CD14-positive monocyte (primary cell): ENCODE measurements at regions not wholly inside any gene's neighbourhood (a gene's known extent, or its start where the extent isn't known, plus 50 kb on each side); places are given as distances from the start of the nearest gene placed in this dataset.

ENCODE experiments used
- DNase-seq, 3 donors: peaks; one replicate each; pipeline ENCODE4 v3.0.0-alpha.2; 2011 to 2022
- H2AFZ ChIP-seq: 2 replicates; pipeline ENCODE4 v1.6.0; 2012; ENCODE audit warnings: mild to moderate bottlenecking, low read depth, low read length, inconsistent platforms; ENCODE audit not compliant: insufficient read depth, poor library complexity, severe bottlenecking
- H3K27ac ChIP-seq, 2 donors: 1 replicate in 1 of 2; 2 replicates in 1 of 2; pipeline ENCODE4 v1.5.1; 2012 to 2013; ENCODE audit warnings: low read length in 2 of 2, control low read depth in 1 of 2, inconsistent platforms in 1 of 2, low read depth in 1 of 2, mild to moderate bottlenecking in 1 of 2
- H3K27me3 ChIP-seq, 2 donors: one replicate each; pipeline versions ENCODE4 v1.6.0 to v1.6.1; 2011 to 2013; ENCODE audit warnings: low read length in 2 of 2; ENCODE audit not compliant: control insufficient read depth in 2 of 2, insufficient read depth in 2 of 2
- H3K36me3 ChIP-seq, 2 donors: replicated peaks in 1 of 2; 1 replicate in 1 of 2; 2 replicates in 1 of 2; pipeline versions ENCODE4 v1.5.1 to v1.6.1; 2012 to 2013; ENCODE audit warnings: low read length in 2 of 2, control low read depth in 1 of 2, inconsistent platforms in 1 of 2, mild to moderate bottlenecking in 1 of 2; ENCODE audit not compliant: insufficient read depth in 2 of 2, control insufficient read depth in 1 of 2
- H3K4me1 ChIP-seq, 2 donors: 1 replicate in 1 of 2; 2 replicates in 1 of 2; pipeline versions ENCODE4 v1.5.1 to v1.6.1; 2012 to 2013; ENCODE audit warnings: low read length in 2 of 2, control low read depth in 1 of 2, inconsistent platforms in 1 of 2, mild to moderate bottlenecking in 1 of 2, moderate library complexity in 1 of 2; ENCODE audit not compliant: insufficient read depth in 2 of 2, control insufficient read depth in 1 of 2
- H3K4me2 ChIP-seq: replicated peaks from 2 replicates; pipeline ENCODE3; 2012; ENCODE audit warnings: low read length, moderate library complexity, mild to moderate bottlenecking; ENCODE audit not compliant: poor library complexity, severe bottlenecking; ENCODE audit errors: extremely low read depth
- H3K4me3 ChIP-seq, 3 experiments: fragments of 200-600 bp in 1 of 3; sonication (generic) in 1 of 3; replicated peaks in 1 of 3; 1 replicate in 2 of 3; 2 replicates in 1 of 3; pipeline ENCODE4 v1.5.1; 2011 to 2013; ENCODE audit warnings: low read length in 3 of 3, mild to moderate bottlenecking in 3 of 3, control low read depth in 2 of 3, low read depth in 2 of 3, inconsistent platforms in 1 of 3, moderate library complexity in 1 of 3
- H3K79me2 ChIP-seq: 2 replicates; pipeline ENCODE4 v1.6.0; 2012; ENCODE audit warnings: mild to moderate bottlenecking, control low read depth, inconsistent platforms, low read length, moderate library complexity; ENCODE audit not compliant: insufficient read depth
- H3K9ac ChIP-seq: 2 replicates; pipeline ENCODE4 v1.6.0; 2017; ENCODE audit warnings: low read length, mild to moderate bottlenecking; ENCODE audit not compliant: insufficient read depth, poor library complexity, severe bottlenecking
- H3K9me3 ChIP-seq, 2 donors: replicated peaks in 1 of 2; 1 replicate in 1 of 2; 2 replicates in 1 of 2; pipeline versions ENCODE4 v1.5.1 to v1.6.1; 2012 to 2013; ENCODE audit warnings: low read length in 2 of 2, control low read depth in 1 of 2; ENCODE audit not compliant: control insufficient read depth in 1 of 2, insufficient read depth in 1 of 2
- H4K20me1 ChIP-seq: 2 replicates; pipeline ENCODE4 v1.6.0; 2012; ENCODE audit warnings: mild to moderate bottlenecking, low read length, control low read depth, moderate library complexity; ENCODE audit not compliant: insufficient read depth
- H3K27ac Mint-ChIP-seq, 7 donors: one replicate each; pipeline ENCODE4 v1.8.0; 2020; ENCODE audit warnings: mild to moderate bottlenecking in 7 of 7, mixed read lengths in 7 of 7, moderate library complexity in 6 of 7, inconsistent platforms in 2 of 7
- H3K27me3 Mint-ChIP-seq, 3 donors: one replicate each; pipeline ENCODE4 v1.8.0; 2021 to 2022; ENCODE audit warnings: low read depth in 3 of 3, mild to moderate bottlenecking in 3 of 3, mixed read lengths in 3 of 3, moderate library complexity in 3 of 3, inconsistent platforms in 1 of 3
- H3K36me3 Mint-ChIP-seq, 2 donors: one replicate each; pipeline ENCODE4 v1.8.0; 2020; ENCODE audit warnings: mixed read lengths in 2 of 2, inconsistent platforms in 1 of 2, mild to moderate bottlenecking in 1 of 2
- H3K4me1 Mint-ChIP-seq: one replicate; pipeline ENCODE4 v1.8.0; 2020; ENCODE audit warnings: mild to moderate bottlenecking, mixed read lengths
- H3K4me3 Mint-ChIP-seq, 2 donors: one replicate each; pipeline ENCODE4 v1.8.0; 2020; ENCODE audit warnings: mild to moderate bottlenecking in 2 of 2, mixed read lengths in 2 of 2, moderate library complexity in 1 of 2
- H3K9me3 Mint-ChIP-seq, 7 donors: one replicate each; pipeline ENCODE4 v1.8.0; 2020 to 2022; ENCODE audit warnings: mixed read lengths in 7 of 7, mild to moderate bottlenecking in 6 of 7, moderate library complexity in 6 of 7, inconsistent platforms in 2 of 7
- WGBS: methylation state at CpG from one replicate; pipeline ENCODE4 v1.1.5; 2013; ENCODE audit warnings: missing lambda C conversion rate; ENCODE audit not compliant: insufficient coverage; 5-methylcytosine and 5-hydroxymethylcytosine counted together
- intact Hi-C, 2 donors: fragments of 100-400 bp; cut with micrococcal nuclease; formaldehyde crosslinking; loops; one replicate each; pipeline versions ENCODE4 v1.15.0 to v1.15.1; 2023
- TF ChIP-seq, protein P1 (sequence below): fragments of 200-600 bp; IDR thresholded peaks from one replicate; pipeline ENCODE4 v1.8.0; 2022; ENCODE audit warnings: antibody characterized with exemption, mild to moderate bottlenecking

- DNase-seq = peak; percentile 4 to 22 (median 10)
- Mint-ChIP-seq H3K27ac (no peak overlapping the region), H3K4me3 (no peak overlapping the region), H3K9me3 (peaks cover 0 to 6% (median 2%) of the 10 kb centered on the region in 7 donors), H3K27me3 (peaks cover 0 to 1% (median 0%) of the 10 kb centered on the region in 3 donors), H3K4me1 (no peaks in the 10 kb centered on the region), H3K36me3 (no peaks in the 10 kb centered on the region)
- Histone ChIP-seq H4K20me1 (no peaks in the 10 kb centered on the region), H2AFZ (no peak overlapping the region), H3K36me3 (no peaks in the 10 kb centered on the region), H3K9me3 (no peaks in the 10 kb centered on the region), H3K4me2 (no peak overlapping the region), H3K27ac (no peak overlapping the region), H3K27me3 (no peaks in the 10 kb centered on the region), H3K9ac (no peak overlapping the region), H3K4me1 (no peaks in the 10 kb centered on the region), H3K79me2 (no peaks in the 10 kb centered on the region), H3K4me3 (no peak overlapping the region)
- whole genome bisulfite sequencing = 45% methylated on average over 6 of the region's 11 CpGs
- TF ChIP-seq, protein P1, sequence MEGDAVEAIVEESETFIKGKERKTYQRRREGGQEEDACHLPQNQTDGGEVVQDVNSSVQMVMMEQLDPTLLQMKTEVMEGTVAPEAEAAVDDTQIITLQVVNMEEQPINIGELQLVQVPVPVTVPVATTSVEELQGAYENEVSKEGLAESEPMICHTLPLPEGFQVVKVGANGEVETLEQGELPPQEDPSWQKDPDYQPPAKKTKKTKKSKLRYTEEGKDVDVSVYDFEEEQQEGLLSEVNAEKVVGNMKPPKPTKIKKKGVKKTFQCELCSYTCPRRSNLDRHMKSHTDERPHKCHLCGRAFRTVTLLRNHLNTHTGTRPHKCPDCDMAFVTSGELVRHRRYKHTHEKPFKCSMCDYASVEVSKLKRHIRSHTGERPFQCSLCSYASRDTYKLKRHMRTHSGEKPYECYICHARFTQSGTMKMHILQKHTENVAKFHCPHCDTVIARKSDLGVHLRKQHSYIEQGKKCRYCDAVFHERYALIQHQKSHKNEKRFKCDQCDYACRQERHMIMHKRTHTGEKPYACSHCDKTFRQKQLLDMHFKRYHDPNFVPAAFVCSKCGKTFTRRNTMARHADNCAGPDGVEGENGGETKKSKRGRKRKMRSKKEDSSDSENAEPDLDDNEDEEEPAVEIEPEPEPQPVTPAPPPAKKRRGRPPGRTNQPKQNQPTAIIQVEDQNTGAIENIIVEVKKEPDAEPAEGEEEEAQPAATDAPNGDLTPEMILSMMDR = peak; percentile 92
- intact Hi-C loops = no loop called here
These were observed 63.3 kb upstream of the SLCO6A1 start for GRCh38 chr5:102561894-102562760.

- Mint-ChIP-seq H3K4me1 (no peaks in the 10 kb centered on the region), H3K36me3 (no peaks in the 10 kb centered on the region), H3K9me3 (peaks cover 0 to 4% (median 0%) of the 10 kb centered on the region in 7 donors), H3K27ac (no peak overlapping the region), H3K4me3 (no peak overlapping the region), H3K27me3 (peaks cover 0 to 2% (median 1%) of the 10 kb centered on the region in 3 donors)
- Histone ChIP-seq H3K9ac (no peak overlapping the region), H3K4me1 (no peaks in the 10 kb centered on the region), H3K4me3 (no peak overlapping the region), H4K20me1 (no peaks in the 10 kb centered on the region), H3K27ac (no peak overlapping the region), H3K4me2 (no peak overlapping the region), H3K36me3 (no peaks in the 10 kb centered on the region), H3K27me3 (no peaks in the 10 kb centered on the region), H3K9me3 (no peaks in the 10 kb centered on the region), H3K79me2 (no peaks in the 10 kb centered on the region), H2AFZ (no peak overlapping the region)
- intact Hi-C loops = no loop called here
- no CpG with 5 or more reads among the region's 4 CpGs for WGBS
- TF ChIP-seq, protein P1 = no peak
- DNase-seq = no peak
These were observed 71.9 kb upstream of the SLCO6A1 start for GRCh38 chr5:102570747-102571146.
